Common myeloid progenitor, CD34-positive (primary cell): ENCODE measurements at regions not wholly inside any gene's neighbourhood (a gene's known extent, or its start where the extent isn't known, plus 50 kb on each side); places are given as distances from the start of the nearest gene placed in this dataset.
A peak's percentile ranks its signal among the peaks of the same experiment; 100 is the strongest.

Experiments used
- CTCF ChIA-PET: fragments of 350-600 bp; sonication (Branson Sonifier 250); formaldehyde crosslinking; loops from one replicate; lab custom pipeline; 2021; ENCODE audit warnings: antibody characterized with exemption; lab: Charles Lee
- POLR2A ChIA-PET: fragments of 350-600 bp; sonication (Branson Sonifier 250); formaldehyde crosslinking; loops from one replicate; lab custom pipeline; 2021; ENCODE audit warnings: antibody characterized with exemption; lab: Charles Lee
- DNase-seq, 3 donors: peaks; one replicate each; pipeline versions ENCODE4 v3.0.0 to v3.0.0-alpha.2; 2013
- H3K27ac ChIP-seq, 2 experiments: 1 replicate in 1 of 2; 2 replicates in 1 of 2; pipeline ENCODE4 v1.7.0; 2013; ENCODE audit warnings: inconsistent platforms in 2 of 2, low read length in 2 of 2, mild to moderate bottlenecking in 2 of 2, low read depth in 1 of 2, moderate library complexity in 1 of 2; ENCODE audit not compliant: severe bottlenecking in 2 of 2, insufficient read depth in 1 of 2, poor library complexity in 1 of 2
- H3K27me3 ChIP-seq, 5 experiments: replicated peaks in 2 of 5; 1 replicate in 3 of 5; 2 replicates in 2 of 5; pipeline versions ENCODE4 v1.6.1 to v1.7.0; 2013; ENCODE audit warnings: low read length in 4 of 5, mild to moderate bottlenecking in 2 of 5, moderate library complexity in 2 of 5, inconsistent platforms in 1 of 5; ENCODE audit not compliant: insufficient read depth in 5 of 5, control insufficient read depth in 4 of 5
- H3K36me3 ChIP-seq, 4 experiments: 1 replicate in 2 of 4; 2 replicates in 2 of 4; pipeline versions ENCODE4 v1.6.1 to v1.7.0; 2013; ENCODE audit warnings: low read length in 3 of 4, control low read depth in 1 of 4, mild to moderate bottlenecking in 1 of 4; ENCODE audit not compliant: control insufficient read depth in 4 of 4, insufficient read depth in 4 of 4
- H3K4me1 ChIP-seq, 4 experiments: 1 replicate in 3 of 4; 2 replicates in 1 of 4; pipeline versions ENCODE4 v1.6.1 to v1.7.1; 2013; ENCODE audit warnings: low read length in 3 of 4, mild to moderate bottlenecking in 3 of 4, control low read depth in 1 of 4, inconsistent platforms in 1 of 4, moderate library complexity in 1 of 4; ENCODE audit not compliant: control insufficient read depth in 4 of 4, insufficient read depth in 4 of 4; ENCODE audit errors: control extremely low read depth in 1 of 4
- H3K4me3 ChIP-seq, 7 experiments: 1 replicate in 4 of 7; 2 replicates in 3 of 7; pipeline versions ENCODE4 v1.5.1 to v1.7.0; 2013; ENCODE audit warnings: mild to moderate bottlenecking in 7 of 7, low read length in 6 of 7, moderate library complexity in 6 of 7, inconsistent platforms in 2 of 7, low read depth in 2 of 7, control low read depth in 1 of 7; ENCODE audit not compliant: insufficient read depth in 4 of 7, control insufficient read depth in 1 of 7; ENCODE audit errors: extremely low read depth in 1 of 7
- H3K9me3 ChIP-seq, 5 experiments: 1 replicate in 4 of 5; 2 replicates in 1 of 5; pipeline versions ENCODE4 v1.6.1 to v1.7.1; 2013; ENCODE audit warnings: low read length in 4 of 5, mild to moderate bottlenecking in 2 of 5, inconsistent platforms in 1 of 5, low read depth in 1 of 5, moderate library complexity in 1 of 5; ENCODE audit not compliant: control insufficient read depth in 4 of 5, insufficient read depth in 2 of 5; ENCODE audit errors: control extremely low read depth in 1 of 5
- WGBS: methylation state at CpG from one replicate; pipeline ENCODE4 v1.1.5; 2013; ENCODE audit not compliant: insufficient coverage; 5-methylcytosine and 5-hydroxymethylcytosine counted together

DNA sequence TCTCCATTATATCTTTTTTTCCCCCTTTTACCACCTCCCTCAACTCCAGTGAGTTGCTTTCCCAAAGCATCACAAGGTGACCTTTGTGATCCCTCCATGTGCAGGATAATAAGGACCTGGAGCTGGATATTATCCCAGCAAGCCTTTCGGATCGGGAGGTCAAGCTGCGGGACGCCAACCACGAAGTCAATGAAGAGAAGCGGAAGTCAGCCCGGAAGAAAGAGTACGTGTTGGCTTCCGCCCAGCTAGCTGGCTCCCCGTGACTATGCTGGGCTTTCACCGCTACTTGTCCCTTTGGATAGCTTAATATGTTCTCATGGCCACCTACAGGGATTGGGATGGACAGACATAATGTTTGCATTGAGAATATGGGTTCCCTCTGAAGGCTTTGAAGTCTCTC is 273.7 kb upstream of the UMPS start:
- 97% methylated on average over 11 of the region's 11 CpGs for WGBS
- POLR2A ChIA-PET: no interaction called here
- no peak for DNase-seq

DNA sequence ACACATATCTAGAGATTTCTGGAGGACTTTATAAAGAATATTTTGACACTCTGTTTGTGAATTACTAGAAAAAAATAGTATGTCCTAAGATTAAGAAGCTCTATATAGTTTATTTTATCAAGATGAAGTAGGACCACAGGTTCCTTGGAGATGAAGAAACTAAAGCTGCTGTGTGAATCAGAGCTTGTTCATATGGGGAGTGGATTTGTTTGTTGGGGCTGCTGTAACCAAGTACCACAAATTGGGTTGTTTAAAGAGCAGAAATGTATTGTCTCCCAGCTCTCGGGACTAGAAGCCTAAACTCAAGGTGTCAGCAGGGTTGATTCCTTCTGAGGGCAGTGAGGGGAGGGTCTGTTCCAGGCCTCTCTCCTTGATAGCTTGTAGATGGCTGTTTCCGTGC is 270.6 kb upstream of the UMPS start:
- Histone ChIP-seq H3K4me1 (no peaks in the 10 kb centered on the region), H3K4me3 (no peak overlapping the region), H3K27ac (no peak overlapping the region), H3K36me3 (no peaks in the 10 kb centered on the region), H3K27me3 (peaks cover 0 to 8% (median 4%) of the 10 kb centered on the region in 5 experiments), H3K9me3 (no peaks in the 10 kb centered on the region)
- CTCF ChIA-PET: interaction anchor here (0.9 to 3.8 kb wide), 2 partner anchors 9 to 11 kb away, joined by 3 to 16 read pairs; no protein-coding TSS in a partner anchor
- WGBS: 90% methylated on average over 2 of the region's 2 CpGs
- POLR2A ChIA-PET: no interaction called here
- DNase-seq: no peak

More for the DNA sequence above, 273.7 kb upstream of the UMPS start:
- Histone ChIP-seq H3K27ac (no peak overlapping the region), H3K27me3 (peaks cover 0 to 7% (median 3%) of the 10 kb centered on the region in 5 experiments), H3K36me3 (no peaks in the 10 kb centered on the region), H3K4me3 (no peak overlapping the region), H3K9me3 (no peaks in the 10 kb centered on the region), H3K4me1 (no peaks in the 10 kb centered on the region)
- CTCF ChIA-PET: interaction anchor here (1.0 to 1.6 kb wide), 2 partner anchors 12 to 17 kb away, joined by 3 to 4 read pairs; no protein-coding TSS in a partner anchor

DNA sequence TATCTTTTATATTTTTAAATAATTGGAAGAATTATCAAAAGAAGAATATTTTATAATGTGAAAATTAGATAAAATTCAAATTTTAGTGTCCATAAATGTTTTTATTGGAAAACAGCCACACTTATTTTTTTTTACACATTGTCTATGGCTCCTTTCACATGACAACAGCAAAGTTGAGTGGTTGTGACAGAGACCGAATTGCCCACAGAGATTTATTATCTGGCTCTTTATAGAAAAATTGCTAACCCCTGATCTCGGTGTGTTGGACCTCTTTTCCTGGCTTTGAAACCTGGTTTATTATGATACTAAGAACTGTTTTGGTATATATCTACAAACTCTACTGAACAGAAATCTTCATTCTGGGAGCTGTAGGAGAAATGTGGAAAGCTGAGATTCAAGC is 269.1 kb upstream of the UMPS start:
- no peak for DNase-seq
- Histone ChIP-seq H3K4me3 (no peak overlapping the region), H3K36me3 (no peaks in the 10 kb centered on the region), H3K27ac (no peak overlapping the region), H3K4me1 (no peaks in the 10 kb centered on the region), H3K9me3 (no peaks in the 10 kb centered on the region), H3K27me3 (peaks cover 0 to 7% (median 5%) of the 10 kb centered on the region in 5 experiments)
- no CpG with 5 or more reads among the region's 2 CpGs for WGBS
- POLR2A ChIA-PET: no interaction called here
- CTCF ChIA-PET: interaction anchor here (1.4 kb wide), 1 partner anchor 107 kb away, joined by 4 read pairs; no protein-coding TSS in a partner anchor

DNA sequence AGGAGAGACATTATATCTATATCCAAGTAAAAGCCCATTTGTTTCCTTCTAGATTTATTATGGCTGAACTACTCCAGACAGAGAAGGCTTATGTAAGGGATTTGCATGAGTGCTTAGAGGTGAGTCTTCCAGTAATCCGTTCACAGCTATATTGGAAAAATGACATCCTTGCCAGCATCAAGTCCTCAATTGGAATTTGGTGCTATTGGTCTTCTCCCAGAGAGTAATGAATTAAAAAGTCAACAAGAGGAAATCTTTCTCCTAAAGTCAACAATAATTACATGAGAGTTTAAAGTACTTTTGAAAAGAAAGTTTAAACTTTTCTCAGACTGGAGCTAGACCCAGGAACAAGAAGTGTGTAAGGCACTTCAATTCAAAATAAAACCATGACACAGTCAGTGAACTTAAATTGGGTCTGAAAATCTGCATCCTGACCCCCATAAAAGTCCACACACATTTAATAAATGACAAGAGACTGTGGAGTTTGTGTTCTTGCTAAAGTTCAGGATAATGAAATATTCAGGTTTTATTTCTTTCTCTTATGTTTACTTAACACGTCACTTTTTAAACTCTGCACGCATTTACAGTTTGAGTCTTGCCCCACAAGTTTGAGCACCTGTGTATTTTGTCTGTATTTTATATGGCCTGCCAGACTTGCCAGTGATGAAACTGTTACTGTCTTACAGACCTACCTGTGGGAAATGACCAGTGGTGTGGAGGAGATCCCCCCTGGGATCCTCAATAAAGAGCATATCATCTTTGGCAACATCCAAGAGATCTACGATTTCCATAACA is 268.2 kb upstream of the UMPS start:
- H3K4me3 ChIP-seq: no peak overlapping the region
- no peak overlapping the region for H3K27ac ChIP-seq
- peaks cover 0 to 16% (median 5%) of the 10 kb centered on the region in 5 experiments for H3K27me3 ChIP-seq
- no peaks in the 10 kb centered on the region for H3K4me1 ChIP-seq
- ChIA-PET POLR2A (no interaction called here), CTCF (interaction anchor here (1.4 kb wide), 1 partner anchor 108 kb away, joined by 4 read pairs; no protein-coding TSS in a partner anchor)
- no peak for DNase-seq
- H3K9me3 ChIP-seq: no peaks in the 10 kb centered on the region
- 92% methylated on average over 4 of the region's 4 CpGs for WGBS
- H3K36me3 ChIP-seq: no peaks in the 10 kb centered on the region

DNA sequence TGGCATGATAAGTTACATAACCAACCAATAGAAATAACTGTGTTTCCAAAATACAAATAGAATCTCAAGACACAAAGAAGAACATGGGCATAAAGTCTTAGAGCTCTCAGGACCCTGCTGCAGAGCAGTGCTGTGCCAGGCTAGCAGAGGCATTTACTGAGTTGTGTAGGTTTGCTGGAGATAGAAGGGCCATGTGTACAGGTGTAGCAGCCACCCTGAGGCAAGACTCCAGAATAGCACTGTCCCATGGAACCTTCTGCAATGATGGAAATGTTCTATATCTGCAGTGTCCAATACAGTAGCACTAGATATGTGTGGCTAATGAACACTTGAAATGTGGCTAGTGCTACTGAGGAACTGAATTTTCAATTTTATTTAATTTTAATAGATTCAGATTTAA is 267.0 kb upstream of the UMPS start:
- H3K9me3 ChIP-seq: no peaks in the 10 kb centered on the region
- ChIA-PET POLR2A (no interaction called here), CTCF (interaction anchor here (2.8 kb wide), 1 partner anchor 111 kb away, joined by 15 read pairs; no protein-coding TSS in a partner anchor)
- no peak overlapping the region for H3K4me3 ChIP-seq
- no peaks in the 10 kb centered on the region for H3K36me3 ChIP-seq
- no peaks in the 10 kb centered on the region for H3K4me1 ChIP-seq
- H3K27ac ChIP-seq: no peak overlapping the region
- DNase-seq: no peak
- H3K27me3 ChIP-seq: peaks cover 0 to 16% (median 6%) of the 10 kb centered on the region in 5 experiments

DNA sequence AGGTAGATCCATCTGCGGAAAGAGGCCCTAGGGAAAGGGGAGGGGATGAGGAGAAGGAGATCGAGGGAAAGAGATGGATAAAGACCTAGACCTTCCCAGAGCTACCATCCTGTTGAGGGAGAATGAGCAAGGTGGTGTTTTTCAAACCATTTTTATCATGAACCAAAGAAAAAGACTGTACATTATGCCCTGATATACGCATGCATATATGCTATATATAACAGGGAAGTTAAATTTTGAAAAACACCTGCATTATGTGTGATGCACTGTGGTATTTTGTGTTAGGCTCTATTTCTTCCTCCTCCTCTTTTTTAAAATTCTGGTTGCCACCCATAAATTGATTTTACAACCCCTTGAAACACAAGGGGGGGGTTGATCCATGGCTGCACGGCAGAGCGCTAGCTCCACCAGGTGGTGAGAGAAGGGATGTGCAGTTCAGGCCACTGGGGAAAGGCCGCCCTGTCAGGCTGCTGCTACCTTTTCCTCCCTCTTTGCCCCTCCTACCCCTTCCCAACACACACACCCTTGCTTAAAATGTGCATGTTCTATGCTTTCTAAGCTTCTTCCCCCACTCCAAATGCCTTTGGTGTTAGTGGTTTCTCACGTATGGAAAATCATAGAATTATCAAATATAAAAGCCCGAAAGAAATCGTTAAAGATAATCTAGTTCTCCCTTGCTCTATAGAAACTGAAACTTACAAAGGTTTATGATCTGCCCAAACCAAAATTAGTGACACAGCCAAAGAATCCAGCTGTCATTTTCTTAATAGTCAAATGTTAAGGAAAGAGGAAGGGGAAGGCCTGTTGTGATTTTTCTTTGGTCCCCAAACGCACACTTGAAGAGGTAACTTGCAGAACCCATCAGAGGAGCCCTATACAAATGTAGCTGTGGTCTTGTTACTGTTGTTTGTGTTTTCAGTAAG is 262.0 kb upstream of the UMPS start:
- no peak overlapping the region for H3K27ac ChIP-seq
- ChIA-PET CTCF (interaction anchor here (0.9 to 4.3 kb wide), 15 partner anchors 9 to 447 kb away, joined by 3 to 36 read pairs (median 3); no protein-coding TSS in a partner anchor), POLR2A (no interaction called here)
- no peaks in the 10 kb centered on the region for H3K9me3 ChIP-seq
- peak; percentile 40 to 61 (median 59) for DNase-seq
- peaks cover 0 to 6% (median 3%) of the 10 kb centered on the region in 4 experiments for H3K4me1 ChIP-seq
- H3K27me3 ChIP-seq: peaks cover 0 to 16% (median 5%) of the 10 kb centered on the region in 5 experiments
- no peak overlapping the region for H3K4me3 ChIP-seq
- WGBS: 83% methylated on average over 2 of the region's 10 CpGs
- no peaks in the 10 kb centered on the region for H3K36me3 ChIP-seq
